NCI-H226 (cell line): ENCODE measurements at regions not wholly inside any gene's neighbourhood (a gene's known extent, or its start where the extent isn't known, plus 50 kb on each side); places are given as distances from the start of the nearest gene placed in this dataset.
A peak's percentile ranks its signal among the peaks of the same experiment; 100 is the strongest.

Source experiments
- DNase-seq: peaks from one replicate; pipeline ENCODE4 v3.0.0-alpha.2; 2015

DNA sequence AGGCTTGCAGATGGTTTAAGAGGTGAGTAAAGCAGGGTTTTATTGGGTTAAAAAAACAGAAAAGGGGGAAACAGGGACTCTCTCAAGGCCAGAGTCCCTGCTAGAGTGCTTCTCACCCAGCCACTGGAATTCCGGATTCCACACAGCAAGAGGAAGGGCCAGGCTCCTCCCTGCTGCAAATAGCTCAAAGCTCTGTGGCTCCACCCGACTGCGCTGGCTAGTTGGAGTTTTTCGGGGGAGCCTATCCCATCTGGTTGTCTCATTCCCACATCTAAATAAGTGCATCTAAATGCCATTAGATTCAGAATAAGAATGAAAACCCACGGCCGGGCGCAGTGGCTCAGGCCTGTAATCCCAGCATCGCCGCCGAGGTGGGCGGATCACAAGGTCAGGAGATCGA lies 791.5 kb downstream of the SLC16A7 start:
- no peak for DNase-seq

DNA sequence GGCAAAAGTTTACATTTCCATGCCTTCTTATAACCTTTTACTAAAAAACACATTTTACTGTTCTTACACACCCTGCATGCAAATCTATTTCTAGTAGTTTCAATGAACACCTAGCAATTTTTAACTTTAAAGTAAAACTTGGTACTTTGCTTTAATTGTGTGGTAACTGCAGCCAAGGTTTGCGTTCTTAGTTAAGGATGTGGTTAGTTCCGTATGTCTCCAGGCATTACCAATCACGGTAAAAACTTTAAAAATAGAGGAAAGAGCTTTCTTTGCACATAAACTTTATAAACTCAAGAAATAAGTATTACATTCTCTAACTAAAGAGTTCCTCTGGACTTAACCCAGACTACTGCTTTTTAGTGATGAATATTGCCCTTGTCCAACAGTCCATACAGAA lies 795.2 kb downstream of the SLC16A7 start:
- DNase-seq: no peak

DNA sequence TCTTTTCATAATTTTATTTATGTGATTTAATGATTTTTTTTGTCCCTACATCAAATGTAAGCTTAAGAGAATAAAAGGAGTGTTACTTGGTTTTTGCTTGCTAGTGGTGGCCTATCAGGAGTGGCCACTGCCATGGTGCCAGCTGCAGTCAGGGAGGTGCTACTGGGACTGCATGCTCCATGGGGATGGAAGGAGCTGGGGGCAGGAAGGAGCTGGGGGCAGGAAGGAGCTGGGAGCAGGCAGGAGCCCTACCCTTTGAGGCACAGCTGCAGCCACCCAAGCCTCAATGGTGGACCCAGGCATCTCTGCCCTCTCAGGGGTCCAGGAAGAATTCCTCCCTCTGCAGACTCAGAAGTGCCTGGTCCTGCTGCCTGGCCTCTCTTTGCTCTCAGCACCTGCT lies 796.0 kb downstream of the SLC16A7 start:
- DNase-seq: no peak

DNA sequence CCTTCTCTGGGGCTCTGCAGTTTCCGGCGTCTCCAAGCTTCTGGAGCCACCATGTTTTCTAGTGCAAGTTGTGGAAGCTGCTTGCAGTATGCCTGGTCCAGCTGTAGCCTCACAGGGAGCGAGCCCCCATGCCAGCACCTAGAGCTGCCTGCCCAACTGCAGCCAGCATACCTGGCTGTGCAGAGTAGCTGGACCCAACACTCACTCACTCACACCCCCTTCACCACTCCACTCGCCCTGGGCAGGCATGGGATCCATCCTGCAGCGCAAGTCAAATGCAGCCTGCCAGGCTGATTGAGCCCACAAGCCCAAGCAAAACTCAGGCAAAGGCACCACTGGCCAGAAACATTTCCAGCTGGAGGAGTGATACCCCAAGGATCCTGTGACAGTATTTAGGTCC lies 797.3 kb downstream of the SLC16A7 start:
- no peak for DNase-seq

DNA sequence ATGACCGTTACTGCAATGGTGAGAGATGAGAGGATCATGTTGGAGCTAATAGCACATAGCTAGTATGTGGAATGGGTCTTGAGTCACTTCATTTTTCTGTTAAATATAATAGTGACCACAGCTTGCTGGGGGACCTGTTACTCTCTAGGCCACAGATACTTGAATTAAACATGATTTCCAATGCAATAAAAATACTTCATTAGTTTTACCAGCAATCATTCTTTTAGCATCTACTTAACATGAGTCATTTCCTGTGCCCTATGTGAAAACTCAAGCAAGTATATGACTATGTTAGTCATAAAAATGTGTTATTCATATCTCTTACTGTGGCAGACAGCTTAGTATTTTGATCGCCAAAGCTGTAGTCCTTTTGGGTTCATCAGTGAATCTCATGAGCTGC lies 798.8 kb downstream of the SLC16A7 start:
- peak; percentile 76 for DNase-seq

DNA sequence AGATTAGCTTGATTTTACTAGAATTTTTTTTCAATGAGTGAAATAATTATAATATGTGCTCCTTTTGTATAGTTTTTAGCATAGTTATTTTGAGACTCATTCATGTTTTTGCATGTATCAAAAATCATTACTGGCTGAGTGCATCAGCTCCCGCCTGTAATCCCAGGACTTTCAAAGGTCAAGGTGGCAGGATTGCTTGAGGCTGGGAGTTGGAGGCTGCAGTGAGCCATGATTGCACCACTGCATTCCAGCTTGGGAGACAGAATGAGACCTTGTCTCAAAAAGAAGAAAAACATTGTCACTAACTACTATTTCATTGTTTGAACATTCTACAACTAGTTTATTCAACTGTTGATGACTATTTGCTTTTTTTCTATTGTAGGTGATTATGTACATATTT lies 802.7 kb downstream of the SLC16A7 start:
- no peak for DNase-seq

DNA sequence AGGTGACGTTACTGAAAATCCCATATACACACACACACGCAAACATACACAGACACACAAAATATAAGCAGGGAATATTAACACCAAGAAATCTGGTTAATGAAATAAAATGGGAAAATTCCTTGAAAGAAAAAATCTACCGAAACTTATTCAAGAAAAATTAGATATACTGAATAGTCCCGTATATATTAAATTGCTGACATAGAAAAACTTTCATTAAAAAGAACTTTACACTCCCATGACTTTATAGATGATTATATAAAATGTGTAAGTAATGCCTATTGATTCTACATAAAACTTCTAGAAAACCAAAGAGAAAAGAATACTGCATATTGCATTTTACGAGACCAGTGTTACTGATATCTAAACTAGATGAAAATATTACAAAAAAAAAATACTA lies 803.2 kb downstream of the SLC16A7 start:
- DNase-seq: no peak

DNA sequence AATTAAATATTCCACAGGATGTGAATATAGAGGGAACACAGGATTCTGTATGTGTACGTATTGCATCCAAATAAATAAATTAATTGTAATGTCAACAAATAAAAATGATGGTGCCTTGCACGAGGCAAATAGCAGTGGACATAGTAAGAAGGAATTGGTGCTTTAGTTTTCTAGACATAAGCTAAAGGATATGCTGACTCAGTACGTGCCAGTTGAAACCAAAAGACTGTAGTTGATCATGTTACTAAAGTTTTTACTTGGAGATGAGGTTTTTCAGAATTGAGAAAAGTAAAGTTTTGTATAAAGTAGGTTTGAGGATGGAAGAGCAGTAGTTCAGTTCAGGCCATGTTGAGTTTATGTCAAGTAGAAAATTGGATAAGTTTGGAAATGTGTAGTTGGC lies 807.2 kb downstream of the SLC16A7 start:
- no peak for DNase-seq

DNA sequence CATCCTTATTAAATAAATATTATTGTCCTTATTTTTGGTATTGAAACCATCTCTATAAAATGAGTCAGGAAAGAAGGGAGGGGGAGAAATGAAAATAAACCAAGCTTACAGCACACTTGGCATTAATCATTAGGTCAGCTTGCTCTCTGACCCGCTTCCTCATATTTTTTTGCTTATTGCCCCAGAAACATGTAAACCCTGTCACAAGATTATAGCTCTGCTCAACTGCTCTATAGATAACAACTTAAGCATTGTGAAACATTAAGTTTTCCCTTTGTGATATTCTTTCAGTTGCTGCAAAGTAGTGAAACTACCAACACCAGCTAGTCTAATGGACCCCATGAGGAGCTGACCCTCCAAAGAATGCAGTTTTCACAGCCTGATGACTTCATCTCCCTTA lies 819.5 kb downstream of the SLC16A7 start:
- peak; percentile 49 for DNase-seq

DNA sequence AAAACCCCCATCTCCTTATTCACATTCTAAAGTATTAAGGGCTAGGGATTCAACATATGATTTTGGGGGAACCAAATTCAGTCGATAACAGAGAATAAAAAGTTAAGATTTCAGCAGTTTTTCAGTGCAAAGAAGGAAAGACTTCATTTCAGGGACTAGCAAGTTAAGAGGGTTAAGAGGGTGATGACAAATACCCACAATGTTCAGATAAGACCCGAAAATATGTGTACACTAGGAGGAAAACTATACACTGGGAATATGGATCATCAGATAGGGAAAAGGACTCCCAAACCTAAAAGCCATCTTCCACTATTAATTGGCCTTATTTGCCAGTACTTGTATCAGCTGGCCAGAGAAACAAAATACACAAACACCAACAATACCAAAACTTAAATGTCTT lies 824.2 kb downstream of the SLC16A7 start:
- DNase-seq: no peak

DNA sequence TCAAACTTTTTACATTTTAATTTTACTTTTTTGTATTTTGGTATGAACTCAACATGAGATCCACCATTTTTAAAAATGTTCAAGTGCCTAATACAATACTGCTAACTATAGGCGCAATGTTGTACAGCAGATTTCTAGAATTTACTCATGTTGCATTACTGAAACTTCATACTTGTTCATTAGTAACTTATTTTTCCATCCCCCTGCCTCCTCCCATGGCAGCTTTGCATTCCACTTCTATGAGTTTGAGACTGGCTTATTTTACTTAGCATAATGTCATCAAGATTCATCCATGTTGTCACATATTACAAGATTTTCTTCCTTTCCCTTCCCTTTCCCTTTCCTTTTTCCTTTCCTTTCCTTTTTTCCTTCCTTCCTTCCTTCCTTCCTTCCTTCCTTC lies 825.9 kb downstream of the SLC16A7 start:
- peak; percentile 7 for DNase-seq

DNA sequence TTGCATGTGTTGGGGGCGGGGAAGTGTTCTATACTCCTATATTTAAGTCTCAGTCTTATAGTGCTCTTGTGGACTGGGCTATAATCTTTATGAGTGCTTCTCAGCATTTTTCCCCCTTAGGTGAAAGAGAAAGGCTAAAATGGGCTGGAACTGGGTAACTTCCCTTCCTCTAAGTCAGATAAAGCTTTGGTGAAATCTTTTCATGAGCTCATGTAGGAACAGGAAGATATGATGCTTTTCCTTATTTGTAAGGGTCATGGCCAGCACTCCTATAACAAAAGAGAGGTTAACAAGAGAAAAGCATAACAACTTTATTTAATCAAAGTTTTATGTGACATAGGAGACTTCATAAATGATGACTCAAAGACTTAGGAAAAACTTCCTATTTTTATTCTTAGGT lies 841.5 kb downstream of the SLC16A7 start:
- no peak for DNase-seq

DNA sequence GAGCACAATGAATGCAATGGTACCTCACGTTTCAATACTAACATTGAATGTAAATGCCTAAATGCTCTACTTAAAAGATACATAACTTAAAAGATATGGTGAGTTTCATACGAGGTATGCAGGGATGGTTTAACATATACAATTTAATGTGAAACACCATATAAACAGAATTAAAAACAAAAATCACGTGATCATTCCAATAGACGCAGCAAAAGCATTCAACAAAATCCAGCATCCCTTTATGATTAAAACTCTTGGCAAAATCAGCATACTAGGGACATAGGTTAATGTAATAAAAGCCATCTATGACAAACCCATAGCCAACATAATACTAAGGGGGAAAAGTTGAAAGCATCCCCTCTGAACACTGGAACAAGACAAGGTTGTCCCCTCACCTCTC lies 845.7 kb downstream of the SLC16A7 start:
- no peak for DNase-seq

DNA sequence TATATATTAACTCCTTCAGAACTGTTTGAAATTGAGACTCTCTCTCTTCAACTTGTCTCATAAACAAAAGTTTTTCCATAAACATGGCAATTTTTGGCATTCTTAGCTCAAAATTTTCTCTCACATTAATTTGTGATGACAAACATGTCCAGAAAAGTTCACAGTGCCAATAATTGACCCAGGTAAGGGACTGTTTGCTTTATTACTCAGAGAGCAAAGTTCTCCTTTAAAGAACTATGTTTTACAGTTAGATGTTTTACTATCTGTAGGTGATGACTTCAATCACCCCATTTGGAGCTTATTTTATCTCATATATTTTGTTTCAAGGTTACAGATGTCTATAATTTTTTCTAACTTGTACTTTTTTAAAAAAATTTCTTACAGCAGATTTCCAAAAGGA lies 855.6 kb downstream of the SLC16A7 start:
- DNase-seq: no peak

DNA sequence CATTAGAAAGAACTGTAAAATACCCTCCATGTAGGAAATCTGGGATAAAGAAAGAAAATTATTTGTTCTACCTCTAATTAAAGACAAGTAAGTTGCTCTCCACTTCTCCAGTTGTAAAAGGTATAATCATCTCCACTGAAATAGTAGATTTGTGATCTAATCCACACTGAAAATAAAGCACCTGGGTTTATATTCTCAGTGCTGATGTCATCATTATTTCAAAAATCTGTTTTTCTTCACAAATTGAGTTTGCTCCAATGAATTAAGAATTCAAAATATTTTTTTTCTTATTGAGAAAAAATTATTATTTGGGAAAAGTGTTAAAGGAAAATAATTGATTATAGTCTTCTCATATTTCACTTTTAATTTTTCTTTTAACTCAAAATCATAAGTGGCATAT lies 869.2 kb downstream of the SLC16A7 start:
- DNase-seq: no peak

DNA sequence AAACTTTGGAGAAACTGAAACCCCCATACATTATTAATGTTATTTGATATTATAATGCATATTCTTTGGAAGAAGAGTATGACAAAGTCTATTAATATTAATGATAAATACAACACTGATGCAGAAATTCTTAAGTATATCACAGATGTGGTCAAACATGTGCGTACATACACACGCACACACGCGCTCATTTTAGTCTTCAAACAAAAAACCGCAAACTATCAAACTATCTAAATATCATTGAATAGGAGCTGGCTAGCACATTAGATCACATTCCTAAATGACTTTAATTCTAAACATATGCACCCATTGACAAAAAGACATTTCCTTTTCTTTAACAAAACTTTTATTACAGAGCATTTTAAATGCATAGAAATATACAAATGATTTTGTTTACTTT lies 872.7 kb downstream of the SLC16A7 start:
- no peak for DNase-seq

DNA sequence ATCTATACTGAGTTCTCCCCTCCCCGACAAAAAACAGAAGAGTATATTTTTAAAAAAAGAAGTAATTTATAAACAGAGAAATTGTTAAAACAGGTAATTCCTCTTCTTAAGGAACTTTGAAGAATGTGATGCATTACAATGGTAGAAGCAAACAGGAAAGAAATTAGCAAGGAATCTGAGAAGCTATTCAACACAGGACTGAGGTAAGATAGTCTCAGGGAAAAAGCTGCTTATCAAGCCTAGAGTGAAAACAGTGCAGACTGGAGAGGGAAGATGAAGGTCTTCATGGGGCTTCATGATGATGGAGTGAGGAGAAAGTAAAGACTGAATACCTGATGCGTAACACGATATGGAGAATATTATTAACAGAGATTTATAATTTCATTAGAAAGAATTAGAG lies 880.0 kb downstream of the SLC16A7 start:
- no peak for DNase-seq

DNA sequence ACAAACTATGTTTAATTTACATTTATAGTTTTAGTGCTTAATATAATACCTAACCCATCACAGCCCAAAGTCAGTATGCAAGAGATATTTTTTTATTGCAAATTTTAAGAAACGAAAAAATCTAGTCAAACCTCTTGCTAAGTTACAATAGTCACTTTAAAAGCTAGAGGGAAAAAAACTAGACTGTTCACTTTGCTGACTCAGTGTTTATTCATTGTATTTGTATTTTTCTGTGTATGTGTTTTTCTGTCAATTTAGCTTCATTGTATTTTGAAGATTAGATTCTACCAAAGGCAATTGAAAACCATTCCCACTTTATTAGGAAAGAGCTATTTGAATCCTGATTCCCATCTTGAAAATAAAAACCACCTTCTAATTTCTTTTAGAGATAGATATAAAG lies 891.5 kb downstream of the SLC16A7 start:
- no peak for DNase-seq

DNA sequence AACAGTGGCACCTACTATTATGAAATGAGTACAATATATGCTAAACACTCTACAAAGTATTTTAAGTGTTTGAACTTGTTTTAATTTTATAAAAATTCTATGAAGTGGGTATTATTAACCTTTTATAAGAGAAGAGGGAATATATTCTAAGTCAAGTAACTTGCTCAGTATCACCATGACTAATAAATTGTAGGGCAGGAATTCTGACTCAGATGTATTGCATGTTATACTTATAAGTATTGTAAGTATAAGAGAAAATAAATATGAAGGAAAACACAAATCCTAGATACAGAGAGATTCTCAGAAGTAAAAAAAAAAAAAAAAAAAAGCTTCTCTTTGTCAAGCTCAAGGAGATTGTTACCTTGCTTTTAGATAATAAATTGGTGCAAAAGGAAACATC lies 893.2 kb downstream of the SLC16A7 start:
- no peak for DNase-seq

DNA sequence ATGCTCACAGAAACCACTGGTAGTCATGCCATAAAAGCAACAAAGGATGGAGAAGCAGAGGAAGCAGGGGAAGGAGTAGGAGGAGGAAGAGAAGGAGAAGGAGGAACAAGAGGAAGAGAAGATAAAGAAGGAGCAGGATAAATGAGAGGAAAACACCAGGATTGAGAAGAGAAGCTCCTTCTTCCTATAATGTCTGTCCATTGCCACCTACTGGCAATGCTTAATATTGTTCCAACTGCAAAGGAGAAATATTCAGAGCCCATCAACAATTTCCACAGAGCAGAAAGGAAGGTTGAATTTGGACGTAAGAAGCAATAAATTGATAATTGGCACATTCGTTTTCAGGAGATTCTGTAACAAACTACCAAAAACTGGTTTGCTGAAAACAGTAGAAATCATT lies 898.4 kb downstream of the SLC16A7 start:
- peak; percentile 39 for DNase-seq

DNA sequence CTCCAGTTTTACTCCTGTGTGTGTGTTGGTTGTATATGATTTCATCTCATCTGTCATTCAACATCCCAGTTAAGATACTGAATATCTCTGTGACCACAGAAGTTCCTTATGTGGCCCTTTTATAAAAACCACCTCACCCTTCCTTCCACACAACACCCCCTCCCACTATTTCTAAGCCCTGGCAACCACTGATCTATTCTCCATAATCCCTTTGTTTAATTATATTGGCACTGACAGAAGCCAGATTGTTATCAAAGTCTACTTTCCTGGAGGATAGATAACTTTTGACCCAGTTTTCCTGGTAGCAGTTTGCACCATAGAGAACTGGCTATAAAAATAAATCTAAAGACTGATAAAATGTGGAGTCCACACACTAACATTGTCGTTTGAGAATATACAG lies 902.8 kb downstream of the SLC16A7 start:
- no peak for DNase-seq

DNA sequence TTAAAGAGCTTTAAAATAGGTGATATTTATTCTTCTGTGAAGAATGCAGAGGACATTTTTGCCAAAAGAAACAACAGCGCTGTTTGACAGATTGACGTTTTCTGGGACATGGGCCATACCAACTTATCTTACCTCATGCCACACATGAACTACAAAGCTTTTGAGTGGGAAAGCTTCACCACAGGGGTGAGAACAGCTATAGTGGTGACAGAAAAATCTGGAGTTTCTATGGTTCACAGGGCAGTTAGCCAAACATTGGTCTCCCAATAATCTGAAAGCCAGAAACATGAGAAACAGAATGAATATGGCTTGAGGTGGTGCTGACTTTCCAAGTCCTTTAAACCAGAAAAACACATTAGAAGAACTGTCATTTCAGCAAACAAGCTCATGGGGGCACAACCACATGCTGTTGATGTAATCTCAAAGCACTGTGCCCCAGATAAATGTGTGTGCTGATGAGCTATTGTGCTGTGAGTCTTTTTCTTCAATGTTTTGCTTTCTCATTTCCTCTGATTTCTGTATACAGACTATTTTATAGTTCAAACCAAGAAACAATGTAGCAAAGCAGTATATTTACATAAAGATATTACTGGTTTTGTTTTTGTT lies 905.4 kb downstream of the SLC16A7 start:
- peak; percentile 66 for DNase-seq

DNA sequence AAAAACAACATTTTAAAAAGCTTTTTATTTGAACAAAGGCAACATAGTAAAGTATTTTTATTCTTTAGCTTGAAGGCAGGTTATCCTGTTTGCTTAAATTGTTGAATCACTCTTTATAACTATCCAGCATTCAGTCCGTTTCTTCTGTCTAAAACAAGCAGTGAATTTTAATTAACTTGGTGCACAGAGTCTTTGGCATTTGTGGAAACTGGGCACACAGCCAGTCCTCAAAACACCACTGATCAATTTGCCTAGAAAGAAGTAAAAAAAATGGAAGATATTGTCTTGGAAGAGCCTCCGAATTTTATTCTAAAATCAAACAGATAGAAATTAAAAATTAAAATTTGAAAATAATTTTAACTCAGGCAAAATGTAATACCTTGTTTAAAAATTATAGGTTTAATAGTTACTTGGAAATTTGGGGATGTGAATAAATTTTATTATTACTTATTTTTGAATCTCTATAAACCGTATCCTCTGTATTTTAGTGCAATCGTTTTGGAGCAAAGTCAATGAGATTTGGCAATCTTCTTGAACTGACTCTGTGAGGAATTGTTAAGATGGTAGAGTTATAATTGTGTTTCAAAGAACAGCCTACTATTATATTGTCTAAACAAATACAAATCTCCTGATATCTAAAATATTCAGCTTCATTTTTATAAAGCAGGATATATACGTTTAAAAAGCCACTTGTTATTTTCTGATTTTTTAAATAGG lies 927.0 kb downstream of the SLC16A7 start:
- DNase-seq: no peak

DNA sequence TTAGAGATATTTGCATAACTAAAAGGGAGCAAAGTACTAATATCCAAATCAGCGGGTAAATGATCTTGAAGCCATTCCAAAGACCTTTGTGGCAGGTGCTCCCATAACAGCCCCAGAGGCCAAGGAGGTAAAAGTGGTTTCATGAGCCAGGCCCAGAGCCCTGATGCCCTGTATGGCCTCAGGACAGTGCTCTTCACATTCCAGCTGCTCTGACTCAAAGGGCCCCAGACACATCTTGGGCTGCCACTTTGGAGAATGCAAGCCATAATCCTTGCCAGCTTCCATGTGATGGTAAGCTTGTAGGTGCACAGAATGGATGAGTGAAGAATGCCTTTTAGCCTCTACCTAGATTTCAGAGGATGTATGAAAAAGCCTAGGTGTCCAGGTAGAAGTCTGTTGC lies 933.4 kb downstream of the SLC16A7 start:
- no peak for DNase-seq

DNA sequence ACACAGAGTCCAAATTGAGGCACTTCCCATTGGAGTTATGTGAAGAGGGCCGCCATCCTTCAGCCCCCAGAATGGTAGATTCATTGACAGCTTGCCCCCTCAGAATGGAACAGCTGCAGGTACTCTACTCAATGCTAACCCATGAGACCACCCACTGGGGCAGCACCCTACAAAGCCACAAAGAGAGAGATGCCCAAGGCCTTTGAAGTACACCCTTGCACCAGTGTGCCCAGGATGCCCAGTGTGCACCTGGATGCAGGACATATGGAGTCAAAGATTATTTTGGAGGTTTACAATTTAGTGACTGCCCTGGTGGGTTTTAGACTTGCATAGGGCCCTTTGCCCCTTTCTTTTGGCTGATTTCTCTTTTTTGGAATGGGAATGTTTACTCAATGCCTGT lies 933.9 kb downstream of the SLC16A7 start:
- no peak for DNase-seq
